ENCODE measurements at regions not wholly inside any gene's neighbourhood (a gene's known extent, or its start where the extent isn't known, plus 50 kb on each side); places are given as distances from the start of the nearest gene placed in this dataset.

- TF ChIP-seq POLR2A (IDR thresholded peaks at IDR 0.05; ENCODE audit: low read length) (no peak), GATA1 (IDR thresholded peaks at IDR 0.05; ENCODE audit: low read depth, low read length) (no peak)
Observed at GRCh38 chr6:121912905-121913304, 477.5 kb downstream of the GJA1 start.

Data from erythroblast (primary cell).